H9 (cell line): ENCODE measurements at regions not wholly inside any gene's neighbourhood (a gene's known extent, or its start where the extent isn't known, plus 50 kb on each side); places are given as distances from the start of the nearest gene placed in this dataset.

Source experiments
- DNase-seq: peaks from one replicate; pipeline ENCODE4 v3.0.0-alpha.2; 2017
- H2AFZ ChIP-seq: one replicate; pipeline ENCODE4 v1.6.1; 2013; ENCODE audit warnings: mild to moderate bottlenecking, low read length, control low read depth, moderate library complexity
- H2AK5ac ChIP-seq: 2 replicates; pipeline ENCODE4 v1.6.1; 2013; ENCODE audit warnings: low read length, control low read depth, mixed read lengths; ENCODE audit not compliant: insufficient read length
- H2BK120ac ChIP-seq: one replicate; pipeline ENCODE4 v1.6.1; 2013; ENCODE audit warnings: low read depth, mild to moderate bottlenecking, low read length, control low read depth, inconsistent platforms; ENCODE audit not compliant: poor library complexity, severe bottlenecking
- H2BK12ac ChIP-seq: 2 replicates; pipeline ENCODE4 v1.6.1; 2013; ENCODE audit warnings: low read length, control low read depth, mixed read lengths, low read depth; ENCODE audit not compliant: insufficient read length
- H2BK15ac ChIP-seq: 2 replicates; pipeline ENCODE4 v1.6.1; 2013; ENCODE audit warnings: low read depth, low read length, control low read depth
- H2BK20ac ChIP-seq: one replicate; pipeline ENCODE4 v1.6.1; 2013; ENCODE audit warnings: low read depth, mild to moderate bottlenecking, low read length, control low read depth, inconsistent platforms; ENCODE audit not compliant: poor library complexity, severe bottlenecking
- H2BK5ac ChIP-seq: 2 replicates; pipeline ENCODE4 v1.6.1; 2013; ENCODE audit warnings: low read length, control low read depth, mixed read lengths; ENCODE audit not compliant: insufficient read length
- H3K14ac ChIP-seq: 2 replicates; pipeline ENCODE4 v1.6.1; 2013; ENCODE audit warnings: low read length, control low read depth; ENCODE audit not compliant: insufficient read depth
- H3K18ac ChIP-seq: 2 replicates; pipeline ENCODE4 v1.6.1; 2013; ENCODE audit warnings: low read depth, mild to moderate bottlenecking, mixed read lengths, low read length, control low read depth; ENCODE audit not compliant: insufficient read length
- H3K23ac ChIP-seq: 2 replicates; pipeline ENCODE4 v1.6.1; 2013; ENCODE audit warnings: low read length, control low read depth, mixed read lengths, low read depth; ENCODE audit not compliant: insufficient read length
- H3K23me2 ChIP-seq: 2 replicates; pipeline ENCODE4 v1.6.1; 2013; ENCODE audit warnings: low read depth, mild to moderate bottlenecking, mixed read lengths, low read length, control low read depth; ENCODE audit not compliant: insufficient read length, poor library complexity, severe bottlenecking
- H3K27ac ChIP-seq: 2 replicates; pipeline ENCODE4 v1.5.1; 2013; ENCODE audit warnings: low read length, control low read depth, mixed read lengths, low read depth; ENCODE audit not compliant: insufficient read length
- H3K27me3 ChIP-seq: 2 replicates; pipeline ENCODE4 v1.6.1; 2013; ENCODE audit warnings: low read length, control low read depth, inconsistent platforms; ENCODE audit not compliant: insufficient read depth
- H3K4ac ChIP-seq: 2 replicates; pipeline ENCODE4 v1.6.1; 2013; ENCODE audit warnings: low read depth, mild to moderate bottlenecking, control low read depth, inconsistent platforms, low read length, moderate library complexity
- H3K4me1 ChIP-seq: 2 replicates; pipeline ENCODE4 v1.6.1; 2013; ENCODE audit warnings: low read length, control low read depth, inconsistent platforms; ENCODE audit not compliant: insufficient read depth
- H3K4me2 ChIP-seq: 2 replicates; pipeline ENCODE4 v1.6.1; 2013; ENCODE audit warnings: low read length, control low read depth, mixed read lengths; ENCODE audit not compliant: insufficient read length, insufficient read depth
- H3K56ac ChIP-seq: 2 replicates; pipeline ENCODE4 v1.6.1; 2013; ENCODE audit warnings: low read depth, mild to moderate bottlenecking, mixed read lengths, low read length, control low read depth; ENCODE audit not compliant: insufficient read length
- H3K79me1 ChIP-seq: 2 replicates; pipeline ENCODE4 v1.6.1; 2013; ENCODE audit warnings: low read depth, mild to moderate bottlenecking, moderate library complexity, low read length, control low read depth, inconsistent platforms; ENCODE audit not compliant: insufficient read depth, poor library complexity, severe bottlenecking
- H3K79me2 ChIP-seq: 2 replicates; pipeline ENCODE4 v1.6.1; 2013; ENCODE audit warnings: low read length, control low read depth, inconsistent platforms; ENCODE audit not compliant: insufficient read depth
- H3K9ac ChIP-seq: 2 replicates; pipeline ENCODE4 v1.6.1; 2013; ENCODE audit warnings: low read length, control low read depth, mixed read lengths; ENCODE audit not compliant: insufficient read length; ENCODE audit errors: extremely low read depth
- H3K9me3 ChIP-seq: one replicate; pipeline ENCODE4 v1.6.1; 2013; ENCODE audit warnings: low read depth, low read length, inconsistent platforms; ENCODE audit not compliant: control insufficient read depth
- H3T11ph ChIP-seq: one replicate; pipeline ENCODE4 v1.6.1; 2013; ENCODE audit warnings: mild to moderate bottlenecking, low read length, control low read depth, inconsistent platforms
- H4K20me1 ChIP-seq: one replicate; pipeline ENCODE4 v1.6.1; 2013; ENCODE audit not compliant: control insufficient read depth, insufficient read length, insufficient read depth
- H4K5ac ChIP-seq: 2 replicates; pipeline ENCODE4 v1.6.1; 2013; ENCODE audit warnings: low read depth, mild to moderate bottlenecking, mixed read lengths, low read length, control low read depth; ENCODE audit not compliant: insufficient read length
- H4K8ac ChIP-seq: replicated peaks from 2 replicates; pipeline ENCODE4 v1.6.1; 2013; ENCODE audit warnings: low read length, control low read depth, mixed read lengths, low read depth; ENCODE audit not compliant: insufficient read length
- H4K91ac ChIP-seq: 2 replicates; pipeline ENCODE4 v1.6.1; 2013; ENCODE audit warnings: low read depth, mild to moderate bottlenecking, moderate library complexity, mixed read lengths, low read length, control low read depth; ENCODE audit not compliant: insufficient read length
- H3K27ac Mint-ChIP-seq, 3 experiments: 2 replicates in 2 of 3; 3 replicates in 1 of 3; pipeline ENCODE4 v1.8.0; 2020 to 2021; ENCODE audit warnings: mixed read lengths in 3 of 3, mild to moderate bottlenecking in 1 of 3, moderate library complexity in 1 of 3
- H3K27me3 Mint-ChIP-seq: 2 replicates; pipeline ENCODE4 v1.8.0; 2021; ENCODE audit warnings: low read depth, mild to moderate bottlenecking, moderate library complexity, mixed read lengths
- H3K36me3 Mint-ChIP-seq, 3 experiments: 2 replicates in 2 of 3; 3 replicates in 1 of 3; pipeline ENCODE4 v1.8.0; 2020 to 2021; ENCODE audit warnings: low read depth in 3 of 3, mixed read lengths in 3 of 3; ENCODE audit not compliant: insufficient read depth in 1 of 3
- H3K4me1 Mint-ChIP-seq, 2 experiments: 2 replicates each; pipeline ENCODE4 v1.8.0; 2020; ENCODE audit warnings: mixed read lengths in 2 of 2
- H3K4me3 Mint-ChIP-seq, 2 experiments: 2 replicates in 1 of 2; 3 replicates in 1 of 2; pipeline ENCODE4 v1.8.0; 2020 to 2021; ENCODE audit warnings: mild to moderate bottlenecking in 2 of 2, mixed read lengths in 2 of 2, moderate library complexity in 1 of 2
- H3K9me3 Mint-ChIP-seq, 2 experiments: 2 replicates in 1 of 2; 3 replicates in 1 of 2; pipeline ENCODE4 v1.8.0; 2020; ENCODE audit warnings: mild to moderate bottlenecking in 2 of 2, mixed read lengths in 2 of 2, moderate library complexity in 1 of 2
- WGBS: extraction: QIAGEN DNeasy Blood & Tissue Kit; methylation state at CpG from one replicate; pipeline ENCODE4 v1.1.7; 2013; ENCODE audit warnings: missing lambda C conversion rate, low lambda C conversion rate, mixed read lengths; ENCODE audit not compliant: insufficient read length; ENCODE audit errors: extremely low coverage; 5-methylcytosine and 5-hydroxymethylcytosine counted together
- TF ChIP-seq, protein P1 (sequence below): fragments of 200-600 bp; sonication (generic); conservative IDR thresholded peaks from 3 replicates; pipeline ENCODE4 v1.8.0; 2021; ENCODE audit warnings: antibody characterized with exemption, mild to moderate bottlenecking

DNA sequence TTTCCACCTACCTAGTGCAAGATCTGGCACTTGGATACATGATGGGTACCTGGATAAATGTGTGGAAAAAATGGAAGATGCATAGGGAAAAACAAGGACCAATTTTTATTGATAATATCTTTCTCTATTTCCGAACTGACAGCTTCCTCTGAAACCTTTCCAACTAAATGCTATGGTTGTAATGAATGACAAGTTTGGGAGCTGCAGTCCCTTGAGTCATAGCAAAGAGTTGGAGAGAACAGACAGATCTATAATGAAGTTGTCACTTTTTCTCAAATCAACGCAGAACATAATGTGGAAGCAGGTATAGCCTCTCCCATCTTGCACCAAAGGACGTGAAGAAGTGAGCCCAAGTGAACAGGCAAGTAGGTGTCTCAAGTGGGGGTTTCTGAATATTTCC is 296.5 kb upstream of the KAZN start:
- TF ChIP-seq, protein P1, sequence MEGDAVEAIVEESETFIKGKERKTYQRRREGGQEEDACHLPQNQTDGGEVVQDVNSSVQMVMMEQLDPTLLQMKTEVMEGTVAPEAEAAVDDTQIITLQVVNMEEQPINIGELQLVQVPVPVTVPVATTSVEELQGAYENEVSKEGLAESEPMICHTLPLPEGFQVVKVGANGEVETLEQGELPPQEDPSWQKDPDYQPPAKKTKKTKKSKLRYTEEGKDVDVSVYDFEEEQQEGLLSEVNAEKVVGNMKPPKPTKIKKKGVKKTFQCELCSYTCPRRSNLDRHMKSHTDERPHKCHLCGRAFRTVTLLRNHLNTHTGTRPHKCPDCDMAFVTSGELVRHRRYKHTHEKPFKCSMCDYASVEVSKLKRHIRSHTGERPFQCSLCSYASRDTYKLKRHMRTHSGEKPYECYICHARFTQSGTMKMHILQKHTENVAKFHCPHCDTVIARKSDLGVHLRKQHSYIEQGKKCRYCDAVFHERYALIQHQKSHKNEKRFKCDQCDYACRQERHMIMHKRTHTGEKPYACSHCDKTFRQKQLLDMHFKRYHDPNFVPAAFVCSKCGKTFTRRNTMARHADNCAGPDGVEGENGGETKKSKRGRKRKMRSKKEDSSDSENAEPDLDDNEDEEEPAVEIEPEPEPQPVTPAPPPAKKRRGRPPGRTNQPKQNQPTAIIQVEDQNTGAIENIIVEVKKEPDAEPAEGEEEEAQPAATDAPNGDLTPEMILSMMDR, result no peak
- Histone ChIP-seq H4K8ac (no peak overlapping the region), H2BK12ac (no peak overlapping the region), H3K18ac (no peak overlapping the region), H3K4me2 (no peak overlapping the region), H3K9me3 (no peaks in the 10 kb centered on the region), H2BK15ac (no peak overlapping the region), H2BK20ac (no peak overlapping the region), H4K20me1 (no peaks in the 10 kb centered on the region), H3K23ac (no peak overlapping the region), H3K14ac (no peak overlapping the region), H2BK5ac (no peak overlapping the region), H3K79me1 (no peaks in the 10 kb centered on the region), H4K91ac (no peak overlapping the region), H3K56ac (no peak overlapping the region), H3K79me2 (no peaks in the 10 kb centered on the region), H2AK5ac (no peak overlapping the region), H2AFZ (no peak overlapping the region), H3K23me2 (no peaks in the 10 kb centered on the region), H3K9ac (no peak overlapping the region), H4K5ac (no peak overlapping the region), H2BK120ac (no peak overlapping the region), H3K4ac (no peak overlapping the region), H3K27ac (no peak overlapping the region), H3T11ph (no peak overlapping the region), H3K4me1 (peaks cover 5% of the 10 kb centered on the region; the same call in 1 of the 2 replicates), H3K27me3 (no peaks in the 10 kb centered on the region)
- H3K27me3 Mint-ChIP-seq, result peaks cover 9% of the 10 kb centered on the region
- H3K4me1 Mint-ChIP-seq, result peaks cover 7 to 10% of the 10 kb centered on the region in 2 experiments
- no peak for DNase-seq
- H3K9me3 Mint-ChIP-seq, result no peaks in the 10 kb centered on the region
- no CpG with 5 or more reads among the region's 3 CpGs for WGBS
- no peak overlapping the region for H3K4me3 Mint-ChIP-seq
- no peak overlapping the region for H3K27ac Mint-ChIP-seq
- H3K36me3 Mint-ChIP-seq, result no peaks in the 10 kb centered on the region
